Prostate gland (tissue), 2 donors: ENCODE measurements at regions not wholly inside any gene's neighbourhood (a gene's known extent, or its start where the extent isn't known, plus 50 kb on each side); places are given as distances from the start of the nearest gene placed in this dataset.

Experiments
- POLR2A ChIP-seq: fragments of 450-650 bp; IDR thresholded peaks from one replicate; pipeline ENCODE4 v1.6.1; 2016; ENCODE audit warnings: antibody characterized with exemption, mild to moderate bottlenecking
- POLR2AphosphoS5 ChIP-seq: sonication (generic); formaldehyde crosslinking; IDR thresholded peaks from one replicate; pipeline ENCODE4 v1.6.1; 2017; ENCODE audit warnings: antibody characterized with exemption
- TF ChIP-seq, protein P1 (sequence below), 4 experiments: fragments of 200-600 bp in 2 of 4; fragments of 450-650 bp in 2 of 4; sonication (generic) in 2 of 4; IDR thresholded peaks; 1 replicate in 3 of 4; 2 replicates in 1 of 4; pipeline ENCODE4 v1.5.1; 2016 to 2019; ENCODE audit warnings: antibody characterized with exemption in 4 of 4, mild to moderate bottlenecking in 2 of 4, moderate library complexity in 2 of 4

GRCh38 chr3:18279226-18279737, 145.9 kb downstream of the SATB1 start:
- TF ChIP-seq, protein P1, sequence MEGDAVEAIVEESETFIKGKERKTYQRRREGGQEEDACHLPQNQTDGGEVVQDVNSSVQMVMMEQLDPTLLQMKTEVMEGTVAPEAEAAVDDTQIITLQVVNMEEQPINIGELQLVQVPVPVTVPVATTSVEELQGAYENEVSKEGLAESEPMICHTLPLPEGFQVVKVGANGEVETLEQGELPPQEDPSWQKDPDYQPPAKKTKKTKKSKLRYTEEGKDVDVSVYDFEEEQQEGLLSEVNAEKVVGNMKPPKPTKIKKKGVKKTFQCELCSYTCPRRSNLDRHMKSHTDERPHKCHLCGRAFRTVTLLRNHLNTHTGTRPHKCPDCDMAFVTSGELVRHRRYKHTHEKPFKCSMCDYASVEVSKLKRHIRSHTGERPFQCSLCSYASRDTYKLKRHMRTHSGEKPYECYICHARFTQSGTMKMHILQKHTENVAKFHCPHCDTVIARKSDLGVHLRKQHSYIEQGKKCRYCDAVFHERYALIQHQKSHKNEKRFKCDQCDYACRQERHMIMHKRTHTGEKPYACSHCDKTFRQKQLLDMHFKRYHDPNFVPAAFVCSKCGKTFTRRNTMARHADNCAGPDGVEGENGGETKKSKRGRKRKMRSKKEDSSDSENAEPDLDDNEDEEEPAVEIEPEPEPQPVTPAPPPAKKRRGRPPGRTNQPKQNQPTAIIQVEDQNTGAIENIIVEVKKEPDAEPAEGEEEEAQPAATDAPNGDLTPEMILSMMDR (IDR thresholded peaks at IDR 0.05), result no peak
- TF ChIP-seq POLR2A (no peak), POLR2AphosphoS5 (no peak)
